ENCODE measurements at regions not wholly inside any gene's neighbourhood (a gene's known extent, or its start where the extent isn't known, plus 50 kb on each side); places are given as distances from the start of the nearest gene placed in this dataset.

- no peaks in the 10 kb centered on the region for H3K36me3 Mint-ChIP-seq (ENCODE audit: low read depth)
- H3K27ac Mint-ChIP-seq (ENCODE audit: unreplicated experiment), result no peak overlapping the region
- H3K4me1 Mint-ChIP-seq (ENCODE audit: low read depth), result no peaks in the 10 kb centered on the region
- no peaks in the 10 kb centered on the region for H3K9me3 Mint-ChIP-seq (ENCODE audit: low read depth)
- H3K4me3 Mint-ChIP-seq (ENCODE audit: unreplicated experiment), result no peak overlapping the region
- no peak for TF ChIP-seq CTCF (IDR thresholded peaks at IDR 0.05)
- no peak for DNase-seq (ENCODE audit: low spot score)
- H3K27me3 Mint-ChIP-seq (ENCODE audit: low read depth), result peaks cover 30% of the 10 kb centered on the region
Measured at GRCh38 chr6:43860285-43860684, 90.3 kb downstream of the VEGFA start.

GRCh38 chr6:43859213-43859612 is 89.2 kb downstream of the VEGFA start:
- H3K9me3 Mint-ChIP-seq (ENCODE audit: low read depth), result no peaks in the 10 kb centered on the region
- peaks cover 26% of the 10 kb centered on the region for H3K27me3 Mint-ChIP-seq (ENCODE audit: low read depth)
- no peak for DNase-seq (ENCODE audit: low spot score)
- no peaks in the 10 kb centered on the region for H3K36me3 Mint-ChIP-seq (ENCODE audit: low read depth)
- H3K27ac Mint-ChIP-seq (ENCODE audit: unreplicated experiment), result no peak overlapping the region
- H3K4me3 Mint-ChIP-seq (ENCODE audit: unreplicated experiment), result no peak overlapping the region
- no peak for TF ChIP-seq CTCF (IDR thresholded peaks at IDR 0.05)
- peaks cover 4% of the 10 kb centered on the region for H3K4me1 Mint-ChIP-seq (ENCODE audit: low read depth)

- Mint-ChIP-seq H3K36me3 (ENCODE audit: low read depth) (no peaks in the 10 kb centered on the region), H3K9me3 (ENCODE audit: low read depth) (no peaks in the 10 kb centered on the region), H3K4me1 (ENCODE audit: low read depth) (peaks cover 7% of the 10 kb centered on the region), H3K27me3 (ENCODE audit: low read depth) (peaks cover 21% of the 10 kb centered on the region), H3K4me3 (ENCODE audit: unreplicated experiment) (no peak overlapping the region), H3K27ac (ENCODE audit: unreplicated experiment) (no peak overlapping the region)
- DNase-seq (ENCODE audit: low spot score), result no peak
- no peak for TF ChIP-seq CTCF (IDR thresholded peaks at IDR 0.05)
Measured at GRCh38 chr6:43858161-43859153, 88.4 kb downstream of the VEGFA start.

GRCh38 chr6:43856005-43856765 is 86.2 kb downstream of the VEGFA start:
- Mint-ChIP-seq H3K4me1 (ENCODE audit: low read depth) (peaks cover 26% of the 10 kb centered on the region), H3K9me3 (ENCODE audit: low read depth) (no peaks in the 10 kb centered on the region), H3K27ac (ENCODE audit: unreplicated experiment) (no peak overlapping the region), H3K36me3 (ENCODE audit: low read depth) (no peaks in the 10 kb centered on the region), H3K27me3 (ENCODE audit: low read depth) (peaks cover 8% of the 10 kb centered on the region), H3K4me3 (ENCODE audit: unreplicated experiment) (no peak overlapping the region)
- DNase-seq (ENCODE audit: low spot score), result no peak
- TF ChIP-seq CTCF (IDR thresholded peaks at IDR 0.05), result peak; percentile 72

GRCh38 chr6:43855247-43855646 is 85.2 kb downstream of the VEGFA start:
- peaks cover 8% of the 10 kb centered on the region for H3K27me3 Mint-ChIP-seq (ENCODE audit: low read depth)
- H3K27ac Mint-ChIP-seq (ENCODE audit: unreplicated experiment), result no peak overlapping the region
- no peak overlapping the region for H3K4me3 Mint-ChIP-seq (ENCODE audit: unreplicated experiment)
- H3K4me1 Mint-ChIP-seq (ENCODE audit: low read depth), result peaks cover 35% of the 10 kb centered on the region
- no peaks in the 10 kb centered on the region for H3K9me3 Mint-ChIP-seq (ENCODE audit: low read depth)
- TF ChIP-seq CTCF (IDR thresholded peaks at IDR 0.05), result no peak
- peak; percentile 29 for DNase-seq (ENCODE audit: low spot score)
- no peaks in the 10 kb centered on the region for H3K36me3 Mint-ChIP-seq (ENCODE audit: low read depth)

All from chondrocyte (in vitro differentiated cells).